Common myeloid progenitor, CD34-positive (primary cell): ENCODE measurements at regions not wholly inside any gene's neighbourhood (a gene's known extent, or its start where the extent isn't known, plus 50 kb on each side); places are given as distances from the start of the nearest gene placed in this dataset.

Source experiments
- CTCF ChIA-PET: fragments of 350-600 bp; sonication (Branson Sonifier 250); formaldehyde crosslinking; loops from one replicate; lab custom pipeline; 2021; ENCODE audit warnings: antibody characterized with exemption; lab: Charles Lee
- POLR2A ChIA-PET: fragments of 350-600 bp; sonication (Branson Sonifier 250); formaldehyde crosslinking; loops from one replicate; lab custom pipeline; 2021; ENCODE audit warnings: antibody characterized with exemption; lab: Charles Lee
- DNase-seq, 3 donors: peaks; one replicate each; pipeline versions ENCODE4 v3.0.0 to v3.0.0-alpha.2; 2013
- H3K27ac ChIP-seq, 2 experiments: 1 replicate in 1 of 2; 2 replicates in 1 of 2; pipeline ENCODE4 v1.7.0; 2013; ENCODE audit warnings: inconsistent platforms in 2 of 2, low read length in 2 of 2, mild to moderate bottlenecking in 2 of 2, low read depth in 1 of 2, moderate library complexity in 1 of 2; ENCODE audit not compliant: severe bottlenecking in 2 of 2, insufficient read depth in 1 of 2, poor library complexity in 1 of 2
- H3K27me3 ChIP-seq, 5 experiments: replicated peaks in 2 of 5; 1 replicate in 3 of 5; 2 replicates in 2 of 5; pipeline versions ENCODE4 v1.6.1 to v1.7.0; 2013; ENCODE audit warnings: low read length in 4 of 5, mild to moderate bottlenecking in 2 of 5, moderate library complexity in 2 of 5, inconsistent platforms in 1 of 5; ENCODE audit not compliant: insufficient read depth in 5 of 5, control insufficient read depth in 4 of 5
- H3K36me3 ChIP-seq, 4 experiments: 1 replicate in 2 of 4; 2 replicates in 2 of 4; pipeline versions ENCODE4 v1.6.1 to v1.7.0; 2013; ENCODE audit warnings: low read length in 3 of 4, control low read depth in 1 of 4, mild to moderate bottlenecking in 1 of 4; ENCODE audit not compliant: control insufficient read depth in 4 of 4, insufficient read depth in 4 of 4
- H3K4me1 ChIP-seq, 4 experiments: 1 replicate in 3 of 4; 2 replicates in 1 of 4; pipeline versions ENCODE4 v1.6.1 to v1.7.1; 2013; ENCODE audit warnings: low read length in 3 of 4, mild to moderate bottlenecking in 3 of 4, control low read depth in 1 of 4, inconsistent platforms in 1 of 4, moderate library complexity in 1 of 4; ENCODE audit not compliant: control insufficient read depth in 4 of 4, insufficient read depth in 4 of 4; ENCODE audit errors: control extremely low read depth in 1 of 4
- H3K4me3 ChIP-seq, 7 experiments: 1 replicate in 4 of 7; 2 replicates in 3 of 7; pipeline versions ENCODE4 v1.5.1 to v1.7.0; 2013; ENCODE audit warnings: mild to moderate bottlenecking in 7 of 7, low read length in 6 of 7, moderate library complexity in 6 of 7, inconsistent platforms in 2 of 7, low read depth in 2 of 7, control low read depth in 1 of 7; ENCODE audit not compliant: insufficient read depth in 4 of 7, control insufficient read depth in 1 of 7; ENCODE audit errors: extremely low read depth in 1 of 7
- H3K9me3 ChIP-seq, 5 experiments: 1 replicate in 4 of 5; 2 replicates in 1 of 5; pipeline versions ENCODE4 v1.6.1 to v1.7.1; 2013; ENCODE audit warnings: low read length in 4 of 5, mild to moderate bottlenecking in 2 of 5, inconsistent platforms in 1 of 5, low read depth in 1 of 5, moderate library complexity in 1 of 5; ENCODE audit not compliant: control insufficient read depth in 4 of 5, insufficient read depth in 2 of 5; ENCODE audit errors: control extremely low read depth in 1 of 5
- WGBS: methylation state at CpG from one replicate; pipeline ENCODE4 v1.1.5; 2013; ENCODE audit not compliant: insufficient coverage; 5-methylcytosine and 5-hydroxymethylcytosine counted together

DNA sequence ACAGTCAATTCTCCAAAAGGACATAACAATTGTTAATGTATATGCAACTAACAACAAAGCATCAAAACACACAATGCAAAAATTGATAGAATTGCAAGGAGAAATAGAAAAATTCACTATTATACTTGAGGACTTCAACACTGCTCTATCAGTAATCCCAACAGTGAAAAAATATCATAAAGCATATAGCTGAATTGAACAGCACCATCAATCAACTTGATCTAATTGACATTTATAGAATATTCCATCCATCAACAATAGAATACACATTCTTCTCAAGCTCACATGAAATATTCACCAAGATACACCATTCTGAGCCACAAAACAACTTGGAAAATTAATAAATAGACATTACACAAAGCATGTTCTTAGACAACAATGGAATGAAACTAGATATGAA lies 60.1 kb upstream of the ASXL3 start:
- CTCF ChIA-PET, result no interaction called here
- POLR2A ChIA-PET, result no interaction called here

DNA sequence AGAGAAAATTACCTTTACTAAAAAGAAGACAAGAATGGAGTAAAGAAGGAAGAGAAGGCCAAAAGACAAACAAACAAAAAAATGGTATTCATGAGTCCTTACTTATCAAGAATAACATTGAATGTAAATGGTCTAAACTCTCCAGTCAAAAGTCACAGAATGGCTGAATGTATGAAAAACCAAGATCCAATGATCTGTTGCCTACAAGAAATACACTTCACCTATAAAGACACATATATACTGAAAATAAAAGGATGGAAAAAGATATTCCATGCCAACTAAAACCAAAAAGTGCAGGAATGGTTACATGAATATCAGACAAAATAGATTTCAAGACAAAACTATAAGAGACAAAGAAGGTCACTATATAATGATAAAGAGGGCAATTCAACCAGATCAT lies 65.0 kb upstream of the ASXL3 start:
- peaks cover 0 to 15% (median 4%) of the 10 kb centered on the region in 5 experiments for H3K9me3 ChIP-seq
- POLR2A ChIA-PET, result no interaction called here
- CTCF ChIA-PET, result no interaction called here

More for the DNA sequence above, 60.1 kb upstream of the ASXL3 start:
- no peak for DNase-seq
- H3K27ac ChIP-seq, result no peak overlapping the region
- H3K9me3 ChIP-seq, result peaks cover 0 to 15% (median 3%) of the 10 kb centered on the region in 5 experiments
- H3K4me1 ChIP-seq, result no peaks in the 10 kb centered on the region
- H3K27me3 ChIP-seq, result no peaks in the 10 kb centered on the region
- no peak overlapping the region for H3K4me3 ChIP-seq
- no peaks in the 10 kb centered on the region for H3K36me3 ChIP-seq

DNA sequence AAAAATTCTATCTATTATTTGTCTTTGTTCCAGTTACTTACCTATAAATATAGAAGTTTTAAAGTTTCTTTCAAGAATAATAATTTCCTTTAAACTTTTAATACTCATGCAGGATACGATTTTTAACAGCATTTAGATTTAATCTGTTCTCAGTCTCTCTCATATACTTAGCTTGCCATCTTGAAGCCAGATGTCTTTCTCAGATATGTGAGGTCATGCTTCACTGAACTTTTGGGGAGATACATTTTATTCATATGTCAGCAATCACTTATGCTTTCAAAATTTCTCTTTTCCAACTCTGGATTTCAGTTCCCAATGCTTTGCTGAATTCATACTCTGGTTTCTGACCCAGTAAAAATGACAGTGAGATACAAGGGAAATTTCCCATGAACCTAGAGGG lies 66.5 kb upstream of the CCDC178 start:
- H3K36me3 ChIP-seq, result no peaks in the 10 kb centered on the region
- POLR2A ChIA-PET, result no interaction called here
- H3K27me3 ChIP-seq, result no peaks in the 10 kb centered on the region
- H3K27ac ChIP-seq, result no peak overlapping the region
- H3K4me1 ChIP-seq, result no peaks in the 10 kb centered on the region
- CTCF ChIA-PET, result no interaction called here
- peaks cover 0 to 5% (median 0%) of the 10 kb centered on the region in 5 experiments for H3K9me3 ChIP-seq
- WGBS, result no CpG with 5 or more reads among the region's 1 CpG
- no peak for DNase-seq
- H3K4me3 ChIP-seq, result no peak overlapping the region

More for the DNA sequence above, 65.0 kb upstream of the ASXL3 start:
- Histone ChIP-seq H3K27me3 (no peaks in the 10 kb centered on the region), H3K4me3 (no peak overlapping the region), H3K36me3 (no peaks in the 10 kb centered on the region), H3K4me1 (no peaks in the 10 kb centered on the region), H3K27ac (no peak overlapping the region)
- DNase-seq, result no peak

DNA sequence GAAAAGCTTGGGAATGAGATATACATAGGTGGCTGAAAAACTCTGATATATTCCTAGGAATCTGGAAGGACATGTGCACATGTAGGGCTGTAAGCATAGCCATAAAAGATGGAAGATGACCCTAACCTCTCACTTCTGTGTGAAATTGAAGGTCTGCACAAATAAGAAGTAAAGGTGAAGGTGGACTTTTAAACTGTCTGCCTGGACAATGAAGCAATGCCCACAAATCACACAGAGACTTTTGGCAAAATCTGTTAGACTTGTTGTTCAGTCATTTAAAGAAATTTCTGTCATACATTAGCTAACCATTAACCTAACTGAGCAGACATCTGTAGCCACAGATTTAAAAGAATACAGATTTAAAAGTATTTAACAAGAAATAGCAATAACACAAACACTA lies 65.3 kb upstream of the CCDC178 start:
- Histone ChIP-seq H3K4me1 (no peaks in the 10 kb centered on the region), H3K9me3 (peaks cover 0 to 5% (median 0%) of the 10 kb centered on the region in 5 experiments), H3K36me3 (no peaks in the 10 kb centered on the region), H3K27ac (no peak overlapping the region), H3K4me3 (no peak overlapping the region), H3K27me3 (no peaks in the 10 kb centered on the region)
- CTCF ChIA-PET, result no interaction called here
- DNase-seq, result no peak
- POLR2A ChIA-PET, result no interaction called here

DNA sequence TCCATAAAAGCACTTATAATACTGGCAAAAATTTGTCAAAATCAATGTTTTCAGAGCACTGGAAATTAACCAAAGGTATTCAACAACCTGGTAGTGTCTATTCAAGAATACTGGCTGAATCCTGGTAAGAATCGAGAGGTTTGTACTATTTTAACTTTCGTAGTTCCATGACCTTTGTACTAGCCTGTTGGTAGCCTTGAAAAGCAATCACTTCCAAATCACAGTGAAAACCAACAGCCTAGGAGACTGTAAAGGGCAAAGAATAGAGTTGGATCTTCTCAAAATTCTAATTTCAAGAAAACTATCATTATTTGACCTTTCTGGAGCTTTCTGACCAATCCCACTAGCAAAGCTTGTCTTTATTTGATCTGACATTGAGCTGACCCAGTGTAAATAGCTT lies 64.8 kb upstream of the CCDC178 start:
- whole genome bisulfite sequencing, result 95% methylated on average over 2 of the region's 2 CpGs
- POLR2A ChIA-PET, result no interaction called here
- CTCF ChIA-PET, result interaction anchor here (0.9 kb wide), 1 partner anchor 11 kb away, joined by 3 read pairs; no protein-coding TSS in a partner anchor

DNA sequence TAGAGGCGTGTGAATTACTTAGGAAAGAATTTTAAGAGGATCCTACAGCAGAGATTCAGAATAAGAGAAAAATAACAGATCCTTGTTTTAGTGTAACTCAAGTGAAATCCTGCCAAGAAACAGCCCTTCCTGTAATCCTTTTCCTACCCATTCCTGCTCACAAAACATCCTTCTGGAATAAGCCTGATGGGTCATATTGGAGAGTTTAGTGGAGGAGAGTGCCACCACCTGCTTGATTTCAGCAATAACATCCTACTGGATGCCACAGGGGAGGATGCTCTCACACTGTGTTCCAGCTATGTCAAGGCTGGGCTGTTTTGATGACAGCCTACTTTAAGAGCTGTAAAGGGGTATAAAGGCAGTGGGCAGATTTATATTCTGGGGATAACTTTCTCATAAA lies 54.8 kb upstream of the CCDC178 start:
- DNase-seq, result peak in 1 of 3 donors; percentile 6
- Histone ChIP-seq H3K4me1 (no peaks in the 10 kb centered on the region), H3K36me3 (no peaks in the 10 kb centered on the region), H3K27me3 (no peaks in the 10 kb centered on the region), H3K4me3 (no peak overlapping the region), H3K9me3 (no peaks in the 10 kb centered on the region), H3K27ac (no peak overlapping the region)
- ChIA-PET POLR2A (no interaction called here), CTCF (no interaction called here)
- WGBS, result no CpG with 5 or more reads among the region's 1 CpG

More for the DNA sequence above, 64.8 kb upstream of the CCDC178 start:
- no peaks in the 10 kb centered on the region for H3K4me1 ChIP-seq
- no peak for DNase-seq
- no peak overlapping the region for H3K4me3 ChIP-seq
- no peaks in the 10 kb centered on the region for H3K36me3 ChIP-seq
- H3K27me3 ChIP-seq, result no peaks in the 10 kb centered on the region
- H3K9me3 ChIP-seq, result peaks cover 0 to under 1% (median 0%) of the 10 kb centered on the region in 5 experiments
- H3K27ac ChIP-seq, result no peak overlapping the region
